NCI-H510A (cell line): ENCODE measurements at regions not wholly inside any gene's neighbourhood (a gene's known extent, or its start where the extent isn't known, plus 50 kb on each side); places are given as distances from the start of the nearest gene placed in this dataset.
"Not testable (repeated sequence)": the region's sequence is repeated elsewhere in the genome, so short reads cannot be mapped to it uniquely, and the experiment has no call there.

Experiments used
- DNase-seq: peaks from one replicate; lab custom pipeline; 2025; lab: John Stamatoyannopoulos, UW

GRCh38 chr4:79175716-79176115 is 150.1 kb downstream of the NAA11 start:
- DNase-seq, result no peak

GRCh38 chr4:79174490-79175252 is 151.2 kb downstream of the NAA11 start:
- no peak for DNase-seq

GRCh38 chr4:79173186-79173585 is 152.7 kb downstream of the NAA11 start:
- DNase-seq, result no peak

GRCh38 chr4:79170077-79170476 is 155.8 kb downstream of the NAA11 start:
- DNase-seq, result no peak

- no peak for DNase-seq
These were observed 160.8 kb downstream of the NAA11 start for GRCh38 chr4:79164907-79165610.

- no peak for DNase-seq
These were observed 161.8 kb downstream of the NAA11 start for GRCh38 chr4:79163981-79164490.

- DNase-seq, result no peak
These were observed 164.9 kb downstream of the NAA11 start for GRCh38 chr4:79160962-79161361.

GRCh38 chr4:79158705-79159104 is 167.2 kb downstream of the NAA11 start:
- DNase-seq, result not testable (repeated sequence)

- no peak for DNase-seq
These were observed 170.5 kb downstream of the NAA11 start for GRCh38 chr4:79155336-79155735.

- no peak for DNase-seq
These were observed 174.9 kb downstream of the NAA11 start for GRCh38 chr4:79150820-79151416.

GRCh38 chr4:79148369-79148768 is 177.5 kb downstream of the NAA11 start:
- no peak for DNase-seq

- DNase-seq, result no peak
These were observed 178.6 kb downstream of the NAA11 start for GRCh38 chr4:79147251-79147650.

- no peak for DNase-seq
These were observed 184.3 kb downstream of the NAA11 start for GRCh38 chr4:79141530-79141929.

GRCh38 chr4:79134767-79135166 is 191.1 kb downstream of the NAA11 start:
- no peak for DNase-seq

- no peak for DNase-seq
These were observed 193.0 kb downstream of the NAA11 start for GRCh38 chr4:79132826-79133225.

GRCh38 chr4:79121875-79122358 is 182.7 kb upstream of the PAQR3 start:
- DNase-seq, result no peak

- no peak for DNase-seq
These were observed 182.0 kb upstream of the PAQR3 start for GRCh38 chr4:79121223-79121622.

- DNase-seq, result not testable (repeated sequence)
These were observed 177.8 kb upstream of the PAQR3 start for GRCh38 chr4:79117051-79117450.

- no peak for DNase-seq
These were observed 167.8 kb upstream of the PAQR3 start for GRCh38 chr4:79107014-79107413.

- DNase-seq, result no peak
These were observed 149.9 kb upstream of the PAQR3 start for GRCh38 chr4:79088946-79089691.

GRCh38 chr4:79087071-79087470 is 147.8 kb upstream of the PAQR3 start:
- no peak for DNase-seq

- DNase-seq, result no peak
These were observed 144.3 kb upstream of the PAQR3 start for GRCh38 chr4:79083406-79084010.
